GM18508 (cell line): ENCODE measurements at regions not wholly inside any gene's neighbourhood (a gene's known extent, or its start where the extent isn't known, plus 50 kb on each side); places are given as distances from the start of the nearest gene placed in this dataset.
A peak's percentile ranks its signal among the peaks of the same experiment; 100 is the strongest.

Experiments used
- ATAC-seq: cut with Tn5 transposase; IDR thresholded peaks from one replicate; pipeline ENCODE4 v1.9.1; 2021; ENCODE audit warnings: moderate number of reproducible peaks; ENCODE audit not compliant: insufficient read depth, unreplicated experiment

DNA sequence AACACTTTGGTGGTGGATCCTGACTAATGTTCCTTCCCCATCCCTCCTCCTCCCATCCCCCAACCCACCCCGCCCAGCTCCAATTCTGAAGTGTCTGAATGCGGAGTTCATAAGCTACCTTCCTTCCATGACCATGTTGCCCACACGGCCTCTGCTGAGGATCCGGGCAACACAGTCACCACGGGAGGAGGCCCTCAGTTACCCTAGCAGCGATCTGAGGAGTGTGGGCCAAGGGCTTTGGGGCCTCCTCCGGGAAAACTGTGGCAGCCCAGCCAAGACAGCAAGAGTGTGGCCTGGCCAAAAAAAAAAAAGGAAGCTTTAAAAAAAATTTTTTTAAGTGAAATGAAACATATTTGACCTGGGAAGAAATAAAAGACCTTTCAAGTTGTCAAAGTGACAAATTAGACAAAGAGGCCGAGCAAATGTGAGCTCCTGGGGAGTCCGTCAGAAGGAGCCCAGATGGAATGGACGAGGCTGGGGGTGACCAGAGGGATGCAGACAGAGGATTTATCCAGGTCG lies 169.0 kb upstream of the PKDCC start:
- no peak for ATAC-seq

DNA sequence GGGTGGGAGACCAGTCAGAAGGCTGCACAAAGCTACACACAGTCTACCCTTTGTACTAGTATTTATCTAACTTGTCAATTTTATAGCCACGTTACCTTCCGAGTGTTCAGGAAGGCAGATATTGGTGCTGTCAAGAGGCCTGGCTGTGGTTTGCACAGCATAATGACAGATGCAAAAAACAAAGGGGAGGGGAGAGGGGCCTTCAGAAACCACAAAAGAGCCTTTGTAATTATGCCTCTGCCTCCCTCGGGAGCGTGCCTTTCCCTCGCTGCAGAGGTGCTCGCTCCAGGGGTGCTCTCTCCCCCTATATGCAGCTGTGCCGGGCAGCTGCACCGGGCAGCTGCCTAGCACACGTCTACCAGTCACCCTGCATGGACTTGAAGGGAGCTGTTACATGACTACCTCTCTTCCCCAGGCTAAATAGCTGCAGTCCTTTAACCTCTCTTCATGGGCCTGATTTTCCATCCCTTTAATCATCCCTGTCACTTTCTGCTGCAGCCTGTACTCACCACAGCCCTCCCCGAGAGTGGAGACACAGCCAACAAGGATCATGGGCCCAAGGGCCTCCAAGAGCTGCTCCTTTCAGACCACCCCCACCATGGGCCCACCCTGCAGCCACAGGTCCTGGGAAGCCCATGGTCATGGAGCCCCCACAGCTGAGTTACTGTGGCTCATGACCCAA lies 168.4 kb upstream of the PKDCC start:
- no peak for ATAC-seq

DNA sequence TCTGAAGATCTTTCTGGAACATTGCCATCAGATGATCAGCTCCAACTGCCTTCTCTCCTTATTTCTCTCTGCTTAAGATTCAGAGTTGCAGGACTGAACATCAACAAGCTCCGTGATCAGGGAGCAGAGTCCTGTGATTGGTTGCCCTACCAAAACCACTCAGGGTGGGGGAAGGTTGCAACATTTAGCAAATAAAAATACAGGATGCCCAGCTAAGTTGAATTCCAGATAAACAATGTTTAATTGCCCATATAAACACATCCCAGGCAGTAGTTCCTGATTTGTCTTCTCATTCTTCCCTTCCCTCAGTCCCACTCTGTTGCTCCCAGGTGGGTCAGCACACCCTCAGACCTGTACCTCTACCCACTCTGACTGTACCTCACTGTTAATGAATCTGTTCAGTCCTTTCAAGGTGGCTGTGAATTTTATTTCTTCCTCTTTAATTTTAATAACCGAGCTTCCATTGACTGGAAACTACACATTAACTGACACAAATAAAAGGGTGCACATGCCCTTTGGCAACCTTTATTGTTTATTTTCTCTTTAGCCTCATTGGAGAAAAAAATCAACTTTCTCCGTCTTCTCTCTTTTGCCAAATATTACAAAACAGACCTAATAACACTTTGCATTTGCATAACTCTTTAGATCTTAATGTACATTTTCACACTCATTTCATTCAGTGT lies 167.1 kb upstream of the PKDCC start:
- ATAC-seq = no peak

DNA sequence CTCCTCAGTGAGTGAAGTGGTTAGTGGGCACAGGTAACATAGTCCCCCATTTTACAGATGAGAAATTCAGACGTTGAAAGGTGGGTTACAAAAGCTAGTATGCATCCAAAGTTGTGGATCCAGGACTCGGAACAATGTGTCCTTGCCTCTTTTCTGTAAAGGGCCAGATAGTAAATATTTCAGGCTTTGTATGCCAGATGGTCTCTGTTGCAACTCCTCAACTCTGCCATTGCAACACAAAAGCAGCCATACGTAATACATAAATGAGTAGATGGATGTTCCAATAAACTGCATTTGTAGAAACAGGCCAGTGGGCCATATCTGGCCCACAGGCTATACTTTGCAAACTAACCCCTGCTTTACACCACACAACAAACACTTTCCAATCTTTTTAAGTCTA lies 166.6 kb upstream of the PKDCC start:
- ATAC-seq = no peak

DNA sequence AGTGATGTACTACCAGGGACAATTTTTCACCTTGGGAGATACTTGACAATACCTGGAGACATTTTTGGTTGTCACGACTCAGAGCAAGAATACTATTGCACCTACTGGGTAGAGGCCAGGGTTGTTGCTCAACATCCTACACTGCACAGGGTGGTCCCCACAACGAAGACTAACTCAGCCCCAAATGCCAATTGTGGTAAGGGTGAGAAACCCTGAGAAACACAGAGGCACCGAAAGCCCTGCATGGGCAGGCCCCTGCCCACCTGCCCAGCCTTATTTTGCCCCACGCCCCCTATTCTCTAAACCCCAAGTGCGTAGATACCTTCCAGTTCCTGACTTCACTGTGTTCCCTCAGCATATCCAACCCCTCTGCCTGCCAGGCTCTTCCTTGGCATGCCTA lies 163.1 kb upstream of the PKDCC start:
- no peak for ATAC-seq

DNA sequence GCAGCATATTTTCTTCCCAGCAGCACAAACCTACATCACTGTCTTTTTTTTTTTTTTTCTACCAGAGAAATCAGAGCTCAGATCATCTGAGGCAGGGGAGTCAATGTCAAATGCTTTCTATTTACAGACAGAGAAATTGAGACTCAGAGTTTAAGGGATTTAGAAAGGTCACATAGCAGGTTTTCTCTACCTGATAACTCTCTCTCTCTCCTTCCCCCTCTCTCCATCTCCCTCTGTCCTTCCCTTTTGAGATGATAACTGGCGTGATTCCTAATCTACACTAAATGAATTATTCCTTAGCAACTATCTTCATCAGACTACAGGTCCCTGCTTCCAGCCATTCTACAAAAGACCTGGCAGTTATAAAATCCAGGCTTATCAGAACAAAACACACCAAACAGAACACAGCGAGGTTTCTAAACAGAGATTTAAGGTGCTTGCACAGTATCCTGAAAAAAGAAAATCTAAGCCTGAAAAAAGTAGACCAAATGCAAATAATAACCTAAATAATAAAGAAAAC lies 161.6 kb upstream of the PKDCC start:
- ATAC-seq = no peak

DNA sequence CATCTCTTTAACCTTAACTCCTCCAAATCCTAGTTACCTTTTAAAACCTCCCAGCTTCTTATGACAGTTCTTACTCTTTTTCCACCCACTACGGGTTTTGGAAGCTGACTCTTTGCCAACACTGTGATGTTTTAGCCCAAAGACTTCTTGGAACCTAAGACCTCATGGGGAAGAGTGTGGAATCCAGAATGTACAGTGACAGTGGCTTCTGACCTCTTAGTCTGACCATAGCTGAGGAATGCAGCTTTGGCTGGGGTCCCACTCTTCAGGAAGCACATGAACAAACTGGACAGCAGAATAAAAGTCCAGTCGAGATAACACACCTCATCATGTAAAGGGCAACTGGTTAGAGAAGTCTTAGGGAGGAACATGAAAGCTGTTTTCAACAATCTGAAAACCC lies 161.1 kb upstream of the PKDCC start:
- no peak for ATAC-seq

DNA sequence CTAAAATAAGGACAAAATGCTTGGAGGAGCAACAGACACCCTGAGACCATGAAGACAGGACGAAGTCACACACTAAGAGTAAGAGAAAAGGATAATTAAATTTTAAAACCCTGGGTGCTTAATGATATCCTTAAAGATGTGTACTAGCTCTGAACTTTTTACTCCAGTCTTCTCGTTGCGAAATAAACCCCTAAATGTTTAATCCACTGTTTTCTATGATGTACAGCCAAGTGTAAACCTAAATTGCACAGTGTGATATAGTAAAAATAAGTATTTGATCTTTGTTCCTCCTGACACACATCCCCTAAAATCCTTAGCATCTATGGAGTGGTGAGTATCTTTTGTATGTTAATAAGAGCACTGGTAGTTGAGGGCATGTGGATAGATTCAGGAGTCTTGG lies 157.5 kb upstream of the PKDCC start:
- ATAC-seq = no peak

DNA sequence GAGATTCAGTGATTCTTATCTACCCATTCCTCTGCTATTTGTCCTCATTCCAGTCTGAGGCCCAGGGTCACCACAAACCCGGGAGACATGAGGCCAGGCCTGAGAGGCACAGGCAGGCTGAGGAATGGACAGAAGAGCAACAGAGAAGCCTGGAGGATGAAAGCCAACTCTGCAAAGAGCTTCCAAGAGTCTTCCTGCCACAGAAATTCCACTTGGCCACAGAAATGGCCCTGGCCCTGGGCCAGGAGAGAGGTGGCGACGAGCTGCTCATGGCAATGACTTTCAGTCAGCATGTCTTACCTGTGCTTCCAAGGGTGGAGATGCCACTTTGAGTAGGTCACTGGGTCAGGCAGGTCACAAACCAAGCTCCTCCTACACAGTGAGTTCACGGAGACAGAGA lies 155.3 kb upstream of the PKDCC start:
- ATAC-seq = no peak

DNA sequence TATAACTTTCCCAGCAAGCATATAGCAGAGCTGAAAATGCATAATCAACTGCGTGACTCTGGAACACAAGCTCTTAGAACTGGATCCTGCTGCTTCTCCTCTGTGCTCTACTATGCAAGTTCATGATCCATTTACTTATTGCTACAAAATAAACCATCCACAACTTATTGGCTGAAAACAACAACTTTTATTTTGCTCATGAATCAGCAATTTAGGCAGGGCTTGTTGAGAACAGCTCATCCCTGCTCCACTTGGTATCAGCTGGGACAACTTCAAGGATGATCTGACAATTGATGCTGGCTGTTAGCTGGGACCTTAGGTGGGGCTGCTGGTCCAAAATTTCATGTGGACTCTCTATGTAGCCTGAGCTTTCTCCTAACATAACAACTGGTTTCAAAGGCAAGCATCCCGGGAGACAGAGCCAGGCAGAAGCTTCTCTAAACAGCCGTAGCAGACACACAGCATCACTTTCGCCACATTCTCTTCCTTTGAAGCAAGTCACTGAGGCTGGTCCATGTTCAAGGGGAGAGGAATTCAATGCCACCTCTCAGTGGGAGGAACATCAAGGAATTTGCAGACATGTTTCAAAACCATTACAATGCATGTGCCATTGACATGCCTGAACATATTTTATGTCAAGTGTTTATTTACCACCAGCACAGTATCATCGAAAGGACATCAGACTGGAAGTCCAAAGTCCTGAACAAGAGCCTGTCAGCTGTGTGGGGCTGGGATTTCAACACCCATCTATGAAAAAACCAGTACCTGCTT lies 153.1 kb upstream of the PKDCC start:
- no peak for ATAC-seq

DNA sequence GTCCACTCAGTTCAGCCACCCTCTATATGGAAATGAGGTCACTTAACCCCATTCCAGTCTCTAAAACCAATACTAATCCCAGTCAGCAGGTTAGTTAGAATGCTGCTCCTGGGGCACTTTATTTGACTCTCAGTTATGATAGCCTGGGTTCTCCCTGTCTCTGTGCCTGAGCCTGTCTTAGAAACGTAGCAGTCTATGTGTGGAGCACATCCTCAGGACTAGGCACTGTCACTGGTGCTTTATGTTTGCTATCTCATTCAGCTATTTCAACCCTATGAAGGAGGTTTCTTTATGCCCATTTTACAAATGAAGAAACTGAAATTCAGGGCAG lies 152.5 kb upstream of the PKDCC start:
- no peak for ATAC-seq

DNA sequence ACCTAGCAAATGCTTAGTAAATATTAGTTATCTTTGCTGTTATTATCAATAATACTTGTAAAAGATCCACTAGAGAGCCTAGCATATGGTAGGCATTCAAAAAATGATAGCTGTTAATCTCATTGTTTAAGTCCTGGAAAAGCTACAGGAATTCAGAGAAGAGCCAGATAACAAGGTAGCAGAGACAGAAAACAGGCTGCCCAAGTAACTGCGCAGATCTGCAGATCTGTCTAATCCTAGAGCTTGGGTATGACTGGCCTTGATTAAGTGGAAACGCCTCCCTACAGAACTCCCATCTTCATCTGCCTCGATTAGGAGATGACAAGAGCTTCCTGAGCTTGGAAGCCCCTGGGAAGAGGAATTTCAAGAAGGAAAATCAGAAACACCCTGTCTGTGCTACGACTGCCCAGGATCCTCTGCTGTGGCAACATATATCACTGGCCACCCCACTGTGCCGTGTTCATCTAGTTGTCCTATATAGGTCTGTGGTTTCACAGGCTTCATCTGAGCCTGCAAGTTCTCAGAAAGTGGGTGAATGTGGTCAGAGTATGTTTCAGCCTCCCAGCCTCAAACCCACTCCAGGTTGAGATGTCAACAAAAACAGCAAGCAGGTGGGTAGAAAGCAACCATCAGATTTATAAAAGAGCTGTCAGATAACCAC lies 151.5 kb upstream of the PKDCC start:
- ATAC-seq = peak; percentile 83

DNA sequence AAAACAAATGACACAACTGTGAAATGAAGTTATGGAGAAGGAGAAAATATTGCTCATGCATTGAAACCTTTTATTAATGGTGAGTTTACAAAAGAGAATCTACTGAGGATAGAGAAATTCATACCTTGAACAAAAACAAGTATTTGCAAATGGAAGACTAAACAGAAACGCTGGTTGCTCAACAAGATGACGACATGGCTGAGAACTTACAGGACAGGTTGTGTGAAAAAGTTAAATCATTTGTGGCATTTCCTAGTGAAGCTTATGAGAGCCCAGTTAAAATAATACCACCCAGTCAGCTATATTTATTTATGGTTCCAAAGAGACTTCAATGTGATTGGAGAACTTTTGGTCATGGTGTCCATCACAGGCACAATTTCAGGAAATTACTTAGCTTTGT lies 148.6 kb upstream of the PKDCC start:
- no peak for ATAC-seq

DNA sequence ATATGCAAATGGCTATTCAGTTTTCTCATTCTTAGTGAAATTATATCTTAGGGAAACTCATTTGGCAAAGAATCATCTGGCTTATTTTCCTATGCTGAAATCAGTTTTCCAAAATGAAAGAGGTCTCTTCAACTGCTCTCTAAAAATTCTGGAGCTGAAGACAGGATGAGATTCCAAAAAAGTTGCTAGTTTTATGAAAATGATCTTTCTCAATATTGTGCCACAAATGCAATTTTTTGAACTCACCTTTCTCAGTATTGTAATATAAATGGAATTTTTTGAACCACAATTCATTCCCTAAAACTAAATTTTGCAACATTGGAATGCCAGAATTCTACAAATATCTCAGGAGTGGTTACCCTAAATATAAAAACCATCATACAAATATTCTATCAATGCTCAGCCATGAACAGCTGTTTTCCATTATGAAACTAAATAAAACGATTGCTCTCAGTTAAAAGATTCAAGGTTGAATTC lies 147.7 kb upstream of the PKDCC start:
- ATAC-seq = no peak

DNA sequence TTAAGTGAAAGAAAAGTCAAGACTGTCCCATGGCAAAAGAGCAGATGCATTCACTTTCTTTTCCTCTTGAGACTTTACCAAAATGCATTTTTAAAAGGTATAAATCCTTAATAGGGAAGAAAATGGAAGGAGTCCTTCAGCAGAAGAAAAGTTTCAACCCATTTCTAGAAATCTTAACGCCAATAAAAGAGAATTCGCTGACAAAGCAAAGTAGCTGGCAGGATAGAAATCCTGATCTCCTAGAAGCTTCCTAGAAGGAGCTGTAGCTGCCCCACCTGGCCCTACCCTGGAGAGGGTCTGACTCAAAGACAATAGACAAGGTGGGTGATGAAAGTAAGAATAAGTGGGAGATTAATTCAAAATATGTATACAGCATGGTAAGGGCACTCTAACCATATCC lies 144.9 kb upstream of the PKDCC start:
- no peak for ATAC-seq

DNA sequence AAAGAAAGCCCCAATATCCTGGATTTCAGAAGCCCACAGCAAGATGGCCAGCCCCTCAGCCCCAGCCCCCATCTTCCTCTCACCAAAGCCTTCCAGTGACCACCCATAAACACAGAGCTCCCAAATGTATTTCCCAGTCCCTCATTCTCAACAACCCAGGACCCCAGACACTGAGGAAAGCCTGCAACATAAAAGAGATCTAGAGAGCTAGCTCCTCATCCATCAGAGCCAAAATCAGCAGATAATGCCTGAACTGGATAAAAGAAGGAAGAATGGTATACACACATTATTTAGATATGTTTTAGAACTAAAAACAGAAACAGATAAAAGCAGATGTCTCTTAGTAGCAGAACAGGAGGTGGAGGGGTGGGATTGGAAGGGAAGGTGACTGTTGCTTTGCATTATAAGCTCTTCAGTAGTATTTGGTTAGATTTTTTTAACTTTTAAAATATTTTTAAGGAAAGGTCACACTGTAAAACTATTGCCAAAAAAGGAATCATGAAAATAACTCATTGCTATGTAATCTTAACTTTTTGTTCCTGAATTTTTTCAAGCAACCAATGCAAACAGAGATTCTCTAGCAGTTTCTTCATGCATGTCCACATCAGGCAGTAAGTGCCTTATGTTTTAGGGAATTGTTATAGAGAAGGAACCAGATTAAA lies 144.2 kb upstream of the PKDCC start:
- no peak for ATAC-seq

DNA sequence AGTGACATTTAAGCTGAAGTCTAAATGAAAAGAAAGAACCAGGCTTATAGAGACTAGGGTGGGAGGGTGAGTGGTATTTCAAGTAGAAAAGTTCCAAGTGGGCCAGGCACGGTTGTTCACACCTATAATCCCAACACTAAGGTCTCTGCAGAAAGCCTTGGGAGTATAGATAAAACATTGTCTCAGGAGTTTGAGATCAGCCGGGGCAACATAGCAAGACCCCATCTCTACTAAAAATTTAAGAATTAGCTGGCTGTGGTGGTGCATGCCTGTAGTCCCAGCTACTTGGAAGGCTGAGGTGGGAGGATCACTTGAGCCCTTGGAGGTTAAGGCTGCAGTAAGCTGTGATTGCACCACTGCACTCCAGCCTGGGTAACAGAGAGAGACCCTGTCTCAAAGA lies 143.4 kb upstream of the PKDCC start:
- ATAC-seq = no peak

DNA sequence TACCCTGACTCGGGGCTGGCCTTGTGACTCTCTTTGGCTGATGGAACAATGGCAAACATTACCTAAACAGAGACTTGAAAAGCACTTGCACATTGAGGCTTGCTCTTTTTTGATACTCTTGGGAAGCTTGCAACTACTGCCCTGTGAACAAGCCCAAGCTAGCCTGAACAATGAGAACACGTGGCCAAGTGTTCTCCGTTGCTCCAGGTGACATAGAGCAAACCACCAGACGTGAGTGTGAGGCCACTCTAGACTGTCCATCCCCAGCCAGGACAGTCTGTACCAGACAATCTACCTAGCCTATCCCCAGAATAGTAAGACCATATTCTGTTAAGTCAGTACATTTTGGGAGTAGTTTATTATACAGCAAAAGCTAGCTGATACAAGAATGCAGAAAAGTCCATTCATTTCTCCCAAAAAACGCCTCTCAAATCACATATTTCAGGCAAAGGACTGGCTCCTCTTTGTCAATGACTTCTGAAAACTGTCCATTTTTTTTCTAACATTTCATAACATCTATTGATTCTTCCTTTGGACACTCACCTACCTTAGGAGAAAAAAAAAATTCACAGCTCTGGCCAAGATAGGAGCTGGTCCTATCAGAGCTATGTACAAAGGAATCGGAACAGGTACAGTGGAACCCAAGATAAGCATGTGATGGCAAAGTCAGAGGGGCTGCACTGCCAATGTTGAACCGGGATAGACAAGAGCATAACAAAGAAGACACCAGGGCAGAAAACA lies 142.1 kb upstream of the PKDCC start:
- ATAC-seq = no peak

DNA sequence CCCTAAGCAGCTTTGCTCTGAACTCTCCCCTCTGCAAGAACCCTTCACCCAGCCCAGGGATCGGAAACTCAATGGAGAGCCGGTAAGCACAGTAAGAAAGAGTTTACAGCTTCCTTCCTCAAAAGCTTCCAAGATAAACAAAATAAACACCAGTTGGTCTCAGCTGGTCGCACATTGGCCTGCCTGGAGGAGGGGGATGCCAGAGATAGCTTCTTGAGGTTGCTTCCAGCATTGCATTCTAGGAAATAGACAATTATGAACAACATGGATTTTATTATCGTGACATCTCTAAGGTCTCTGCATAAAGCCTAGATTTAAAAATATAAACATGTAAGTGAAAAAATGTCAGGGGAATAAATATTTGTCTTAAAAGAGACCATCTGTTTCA lies 141.5 kb upstream of the PKDCC start:
- no peak for ATAC-seq
